ENCODE measurements at regions not wholly inside any gene's neighbourhood (a gene's known extent, or its start where the extent isn't known, plus 50 kb on each side); places are given as distances from the start of the nearest gene placed in this dataset.

DNA sequence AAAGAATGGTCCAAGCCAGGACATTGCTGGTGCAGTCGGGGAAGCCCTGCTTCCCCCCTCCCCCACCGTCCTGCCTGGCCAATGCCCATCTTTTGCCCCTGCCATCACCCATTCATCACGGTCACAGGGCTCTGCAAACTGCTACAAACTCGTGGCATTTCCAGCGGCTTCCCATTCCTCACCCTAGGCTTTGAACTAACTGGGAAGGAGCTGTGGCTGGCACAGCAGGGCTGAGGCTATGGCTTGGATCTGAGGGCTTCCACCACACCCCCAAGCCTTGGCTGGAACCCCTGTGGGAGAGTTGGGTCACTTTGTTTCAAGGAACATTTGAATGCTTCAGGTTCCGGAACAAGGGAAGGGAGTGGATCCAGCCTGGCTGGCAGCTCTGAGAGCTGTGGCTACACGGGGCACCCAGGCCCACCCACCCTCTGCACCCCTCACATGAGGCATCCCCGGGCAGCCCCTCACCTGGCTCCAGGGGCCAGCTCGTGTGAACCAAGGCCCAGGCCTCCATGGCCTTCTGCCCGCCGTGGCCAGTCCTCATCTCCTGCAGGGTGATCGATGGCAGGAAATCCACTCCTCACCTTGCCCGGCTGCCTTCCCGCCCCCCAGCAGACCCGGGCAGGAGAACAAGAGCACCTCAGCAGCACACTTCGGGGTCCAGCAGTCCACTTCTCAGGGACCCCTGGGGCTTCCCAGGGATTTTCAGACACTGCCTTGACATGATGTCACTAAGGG, 58.8 kb upstream of the OTOS start:
- H3K4me3 ChIP-seq (ENCODE audit: low read depth, low read length), result no peak overlapping the region
- TF ChIP-seq, protein P1, sequence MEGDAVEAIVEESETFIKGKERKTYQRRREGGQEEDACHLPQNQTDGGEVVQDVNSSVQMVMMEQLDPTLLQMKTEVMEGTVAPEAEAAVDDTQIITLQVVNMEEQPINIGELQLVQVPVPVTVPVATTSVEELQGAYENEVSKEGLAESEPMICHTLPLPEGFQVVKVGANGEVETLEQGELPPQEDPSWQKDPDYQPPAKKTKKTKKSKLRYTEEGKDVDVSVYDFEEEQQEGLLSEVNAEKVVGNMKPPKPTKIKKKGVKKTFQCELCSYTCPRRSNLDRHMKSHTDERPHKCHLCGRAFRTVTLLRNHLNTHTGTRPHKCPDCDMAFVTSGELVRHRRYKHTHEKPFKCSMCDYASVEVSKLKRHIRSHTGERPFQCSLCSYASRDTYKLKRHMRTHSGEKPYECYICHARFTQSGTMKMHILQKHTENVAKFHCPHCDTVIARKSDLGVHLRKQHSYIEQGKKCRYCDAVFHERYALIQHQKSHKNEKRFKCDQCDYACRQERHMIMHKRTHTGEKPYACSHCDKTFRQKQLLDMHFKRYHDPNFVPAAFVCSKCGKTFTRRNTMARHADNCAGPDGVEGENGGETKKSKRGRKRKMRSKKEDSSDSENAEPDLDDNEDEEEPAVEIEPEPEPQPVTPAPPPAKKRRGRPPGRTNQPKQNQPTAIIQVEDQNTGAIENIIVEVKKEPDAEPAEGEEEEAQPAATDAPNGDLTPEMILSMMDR (IDR thresholded peaks at IDR 0.05; ENCODE audit: low read depth, low read length, missing control alignments), result no peak
- no peak for DNase-seq (ENCODE audit: low read depth)

GRCh38 chr2:240200230-240201051, 60.0 kb upstream of the OTOS start:
- no peak for DNase-seq (ENCODE audit: low read depth)
- no peak overlapping the region for H3K4me3 ChIP-seq (ENCODE audit: low read depth, low read length)
- TF ChIP-seq, protein P1 (IDR thresholded peaks at IDR 0.05; ENCODE audit: low read depth, low read length, missing control alignments), result no peak

DNA sequence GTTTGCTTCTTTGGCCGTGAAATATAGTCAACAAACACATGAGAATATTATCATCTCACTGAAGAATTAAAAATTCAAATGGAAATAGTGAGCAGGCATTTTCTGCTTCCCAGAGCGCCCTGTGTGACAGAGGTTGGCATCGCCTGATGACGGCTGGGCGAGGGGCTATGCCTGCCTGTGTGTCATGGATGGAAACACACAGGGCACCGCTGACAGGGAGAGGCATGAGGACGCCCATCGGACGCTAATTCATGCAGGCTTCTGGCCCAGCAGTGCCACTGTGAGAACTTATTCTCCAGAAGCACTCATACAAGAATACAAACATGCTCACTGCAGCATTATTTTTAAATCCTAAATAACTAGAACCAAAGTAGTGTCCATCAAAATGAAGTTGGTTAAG, 61.4 kb upstream of the OTOS start:
- no peak for DNase-seq (ENCODE audit: low read depth)
- no peak overlapping the region for H3K4me3 ChIP-seq (ENCODE audit: low read depth, low read length)
- TF ChIP-seq, protein P1 (IDR thresholded peaks at IDR 0.05; ENCODE audit: low read depth, low read length, missing control alignments), result no peak

GRCh38 chr2:240202586-240202985, 62.1 kb upstream of the OTOS start:
- TF ChIP-seq, protein P1 (IDR thresholded peaks at IDR 0.05; ENCODE audit: low read depth, low read length, missing control alignments), result no peak
- no peak overlapping the region for H3K4me3 ChIP-seq (ENCODE audit: low read depth, low read length)
- no peak for DNase-seq (ENCODE audit: low read depth)

- no peak overlapping the region for H3K4me3 ChIP-seq (ENCODE audit: low read depth, low read length)
- TF ChIP-seq, protein P1 (IDR thresholded peaks at IDR 0.05; ENCODE audit: low read depth, low read length, missing control alignments), result no peak
- no peak for DNase-seq (ENCODE audit: low read depth)
These were observed 62.8 kb upstream of the OTOS start for GRCh38 chr2:240203031-240203787.

DNA sequence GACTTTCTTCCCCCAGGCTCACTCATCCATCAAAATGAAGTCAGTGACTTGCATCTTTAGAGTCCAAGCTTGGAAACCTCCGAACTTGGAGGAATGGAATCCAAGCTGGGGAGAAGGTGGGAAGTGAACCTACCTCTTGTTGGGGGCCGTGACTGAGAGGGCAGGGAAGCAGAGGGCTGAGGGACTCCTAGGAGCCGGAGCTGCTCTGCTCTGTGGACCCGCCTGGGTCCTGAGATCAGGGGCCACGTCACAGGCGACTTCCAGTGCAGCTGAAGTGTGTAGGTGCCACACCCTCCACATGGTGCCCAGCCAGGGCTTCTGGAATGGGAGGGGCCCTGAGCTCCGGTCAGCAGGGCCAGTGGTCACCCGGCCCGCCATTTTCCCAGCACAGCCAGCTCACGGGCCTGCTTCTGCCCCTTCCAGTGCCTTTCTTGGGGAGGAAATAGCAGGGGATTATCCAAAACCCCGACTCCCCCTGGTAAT, 63.4 kb upstream of the OTOS start:
- no peak for DNase-seq (ENCODE audit: low read depth)
- TF ChIP-seq, protein P1 (IDR thresholded peaks at IDR 0.05; ENCODE audit: low read depth, low read length, missing control alignments), result no peak
- no peak overlapping the region for H3K4me3 ChIP-seq (ENCODE audit: low read depth, low read length)
